ENCODE measurements at regions not wholly inside any gene's neighbourhood (a gene's known extent, or its start where the extent isn't known, plus 50 kb on each side); places are given as distances from the start of the nearest gene placed in this dataset.

DNA sequence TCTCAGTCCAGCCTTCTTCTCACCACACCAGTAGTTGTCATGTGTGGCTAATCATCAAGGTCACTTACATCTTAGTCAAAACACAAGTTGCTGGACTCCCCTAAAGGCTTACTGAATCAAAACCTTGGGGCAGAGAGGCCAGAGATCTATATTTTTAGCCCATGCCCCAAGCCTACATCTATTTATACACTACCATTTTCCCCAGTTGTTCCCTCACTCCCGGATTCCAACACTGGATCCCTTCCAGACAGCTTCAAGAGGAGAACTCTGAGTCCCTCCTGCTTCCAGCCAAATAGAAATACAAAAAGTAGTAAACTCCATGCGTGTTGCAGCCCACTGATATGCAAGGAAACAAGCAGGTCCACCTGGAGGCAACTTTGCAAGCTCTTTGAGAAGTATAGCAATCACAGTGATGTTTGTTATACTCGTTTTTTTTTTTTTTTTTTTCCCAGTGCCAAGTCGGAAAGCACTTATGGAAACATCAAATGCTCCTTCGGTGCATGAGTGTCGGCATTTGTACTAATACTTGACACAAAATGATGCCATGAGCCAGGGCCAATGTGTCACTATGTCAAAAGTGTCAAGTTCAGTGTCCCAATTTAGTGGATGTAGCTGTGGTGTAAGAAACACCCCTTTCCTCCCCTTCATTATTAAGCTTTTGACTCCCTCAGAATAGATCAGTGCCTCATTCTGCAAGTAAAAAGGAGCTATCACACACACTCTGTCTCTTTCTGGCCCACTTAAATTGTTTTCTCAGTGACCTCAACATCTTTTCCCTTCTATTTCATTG, 594.2 kb upstream of the SGCD start:
- DNase-seq (ENCODE audit: extremely low read depth, low read depth): no peak
- TF ChIP-seq, protein P1, sequence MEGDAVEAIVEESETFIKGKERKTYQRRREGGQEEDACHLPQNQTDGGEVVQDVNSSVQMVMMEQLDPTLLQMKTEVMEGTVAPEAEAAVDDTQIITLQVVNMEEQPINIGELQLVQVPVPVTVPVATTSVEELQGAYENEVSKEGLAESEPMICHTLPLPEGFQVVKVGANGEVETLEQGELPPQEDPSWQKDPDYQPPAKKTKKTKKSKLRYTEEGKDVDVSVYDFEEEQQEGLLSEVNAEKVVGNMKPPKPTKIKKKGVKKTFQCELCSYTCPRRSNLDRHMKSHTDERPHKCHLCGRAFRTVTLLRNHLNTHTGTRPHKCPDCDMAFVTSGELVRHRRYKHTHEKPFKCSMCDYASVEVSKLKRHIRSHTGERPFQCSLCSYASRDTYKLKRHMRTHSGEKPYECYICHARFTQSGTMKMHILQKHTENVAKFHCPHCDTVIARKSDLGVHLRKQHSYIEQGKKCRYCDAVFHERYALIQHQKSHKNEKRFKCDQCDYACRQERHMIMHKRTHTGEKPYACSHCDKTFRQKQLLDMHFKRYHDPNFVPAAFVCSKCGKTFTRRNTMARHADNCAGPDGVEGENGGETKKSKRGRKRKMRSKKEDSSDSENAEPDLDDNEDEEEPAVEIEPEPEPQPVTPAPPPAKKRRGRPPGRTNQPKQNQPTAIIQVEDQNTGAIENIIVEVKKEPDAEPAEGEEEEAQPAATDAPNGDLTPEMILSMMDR (IDR thresholded peaks at IDR 0.05; ENCODE audit: low read depth, low read length): no peak

DNA sequence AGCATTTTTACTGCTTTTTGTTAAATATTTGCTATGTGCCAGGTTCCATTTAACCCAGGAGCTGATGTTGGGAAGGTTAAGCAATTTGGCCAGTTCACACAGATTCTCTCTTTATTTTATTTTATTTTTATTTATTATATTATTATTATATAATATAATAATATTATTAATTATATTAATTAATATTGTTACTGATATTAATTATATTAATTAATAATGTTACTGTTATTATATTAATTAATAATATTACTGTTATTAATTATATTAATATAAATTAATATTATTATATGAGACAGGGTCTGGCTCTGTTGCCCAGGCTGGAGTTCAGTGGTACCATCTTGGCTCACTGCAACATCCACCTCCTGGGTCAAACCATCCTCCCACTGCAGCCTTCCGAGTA, 593.0 kb upstream of the SGCD start:
- TF ChIP-seq, protein P1 (IDR thresholded peaks at IDR 0.05; ENCODE audit: low read depth, low read length): no peak

GRCh38 chr5:155735388-155735787, 591.6 kb upstream of the SGCD start:
- TF ChIP-seq, protein P1 (IDR thresholded peaks at IDR 0.05; ENCODE audit: low read depth, low read length): no peak
- no peak for DNase-seq (ENCODE audit: extremely low read depth, low read depth)

More for the DNA sequence above, 593.0 kb upstream of the SGCD start:
- DNase-seq (ENCODE audit: extremely low read depth, low read depth): no peak

GRCh38 chr5:155738616-155739015, 588.3 kb upstream of the SGCD start:
- DNase-seq (ENCODE audit: extremely low read depth, low read depth): no peak
- TF ChIP-seq, protein P1 (IDR thresholded peaks at IDR 0.05; ENCODE audit: low read depth, low read length): no peak

DNA sequence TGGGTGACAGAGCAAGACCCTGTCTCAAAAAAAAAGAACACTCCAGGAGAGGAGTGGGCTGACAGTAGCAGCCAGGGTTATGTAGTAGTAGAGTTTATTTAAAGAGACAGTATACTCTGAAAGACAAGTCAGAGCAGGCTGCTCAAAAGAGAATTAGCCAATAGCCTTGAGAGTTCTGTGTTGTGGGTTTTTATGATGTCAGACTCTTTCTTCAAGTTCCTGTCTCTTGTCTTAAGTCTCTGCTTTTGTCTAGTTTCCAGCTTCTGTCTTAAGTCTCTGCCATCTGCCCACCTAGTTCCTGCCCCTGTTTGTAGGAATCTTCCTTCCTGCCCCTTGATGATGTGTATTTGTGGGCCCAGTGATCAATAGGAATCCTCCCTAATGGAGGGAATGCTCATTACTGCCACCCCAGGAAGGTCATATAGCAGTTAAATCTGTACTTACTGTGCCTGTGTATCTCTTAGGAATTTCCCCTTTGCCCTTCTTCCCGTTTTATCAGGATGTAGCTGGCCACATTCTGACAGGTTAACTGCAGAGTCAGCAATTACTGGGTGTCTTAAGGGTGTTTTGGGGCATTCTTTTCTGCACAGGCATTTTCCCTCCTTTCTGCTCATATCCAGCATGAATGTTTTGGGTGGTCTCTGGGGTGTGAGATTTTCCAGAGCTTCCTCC, 580.5 kb upstream of the SGCD start:
- no peak for DNase-seq (ENCODE audit: extremely low read depth, low read depth)
- TF ChIP-seq, protein P1 (IDR thresholded peaks at IDR 0.05; ENCODE audit: low read depth, low read length): no peak

GRCh38 chr5:155750101-155750500, 576.9 kb upstream of the SGCD start:
- DNase-seq (ENCODE audit: extremely low read depth, low read depth): no peak

GRCh38 chr5:155750571-155750970, 576.4 kb upstream of the SGCD start:
- TF ChIP-seq, protein P1 (IDR thresholded peaks at IDR 0.05; ENCODE audit: low read depth, low read length): no peak

More at GRCh38 chr5:155750101-155750500, 576.9 kb upstream of the SGCD start:
- TF ChIP-seq, protein P1 (IDR thresholded peaks at IDR 0.05; ENCODE audit: low read depth, low read length): no peak

More at GRCh38 chr5:155750571-155750970, 576.4 kb upstream of the SGCD start:
- no peak for DNase-seq (ENCODE audit: extremely low read depth, low read depth)

All from AG09319 (cell line).